Gastroesophageal sphincter (tissue), 4 donors: ENCODE measurements at regions not wholly inside any gene's neighbourhood (a gene's known extent, or its start where the extent isn't known, plus 50 kb on each side); places are given as distances from the start of the nearest gene placed in this dataset.

ENCODE experiments used
- ATAC-seq: fragments of 150-250 bp; one replicate; pipeline ENCODE4 v1.9.1; 2016; ENCODE audit warnings: mild to moderate bottlenecking, moderate library complexity
- H3K27ac ChIP-seq, 4 donors: fragments of 200-600 bp; sonication (generic) in 3 of 4; 1 replicate in 3 of 4; 2 replicates in 1 of 4; pipeline ENCODE4 v1.5.1; 2016 to 2019
- H3K27me3 ChIP-seq: fragments of 200-600 bp; sonication (generic); one replicate; pipeline ENCODE4 v1.5.1; 2019
- H3K36me3 ChIP-seq, 2 donors: fragments of 200-600 bp; sonication (generic); one replicate each; pipeline ENCODE4 v1.5.1; 2019; ENCODE audit warnings: control low read depth in 1 of 2
- H3K4me1 ChIP-seq, 3 donors: fragments of 200-600 bp; sonication (generic); 1 replicate in 2 of 3; 2 replicates in 1 of 3; pipeline ENCODE4 v1.5.1; 2016 to 2019; ENCODE audit warnings: control low read depth in 2 of 3
- H3K4me3 ChIP-seq, 2 donors: fragments of 200-600 bp; sonication (generic); one replicate each; pipeline ENCODE4 v1.5.1; 2019; ENCODE audit warnings: mild to moderate bottlenecking in 1 of 2, moderate library complexity in 1 of 2
- H3K9me3 ChIP-seq, 3 donors: fragments of 200-600 bp; sonication (generic); one replicate each; pipeline ENCODE4 v1.5.1; 2017 to 2019; ENCODE audit warnings: control low read depth in 2 of 3
- EP300 ChIP-seq: sonication (generic); formaldehyde crosslinking; IDR thresholded peaks from one replicate; pipeline ENCODE4 v1.6.1; 2017; ENCODE audit warnings: antibody characterized with exemption, mild to moderate bottlenecking
- POLR2A ChIP-seq, 2 donors: fragments of 450-650 bp; IDR thresholded peaks; one replicate each; pipeline ENCODE4 v1.6.1; 2017; ENCODE audit warnings: antibody characterized with exemption in 2 of 2, mild to moderate bottlenecking in 2 of 2, moderate library complexity in 1 of 2
- POLR2AphosphoS5 ChIP-seq: sonication (generic); formaldehyde crosslinking; IDR thresholded peaks from one replicate; pipeline ENCODE4 v1.6.1; 2017; ENCODE audit warnings: antibody characterized with exemption
- WGBS, 2 donors: methylation state at CpG; one replicate each; pipeline ENCODE4 v1.1.5; 2018; ENCODE audit warnings: low coverage in 1 of 2; 5-methylcytosine and 5-hydroxymethylcytosine counted together
- TF ChIP-seq, protein P1 (sequence below), 4 experiments: fragments of 200-600 bp in 2 of 4; fragments of 450-650 bp in 2 of 4; sonication (generic) in 1 of 4; IDR thresholded peaks; one replicate each; pipeline ENCODE4 v1.5.1; 2017 to 2019; ENCODE audit warnings: antibody characterized with exemption in 4 of 4, mild to moderate bottlenecking in 2 of 4, moderate library complexity in 2 of 4

GRCh38 chr5:145068721-145069120 is 766.4 kb downstream of the PRELID2 start:
- Histone ChIP-seq H3K27ac (no peak overlapping the region), H3K9me3 (no peaks in the 10 kb centered on the region), H3K27me3 (no peaks in the 10 kb centered on the region), H3K4me3 (no peak overlapping the region), H3K4me1 (no peaks in the 10 kb centered on the region), H3K36me3 (no peaks in the 10 kb centered on the region)
- 70 to 73% methylated on average over 3 of the region's 3 CpGs for WGBS, 2 donors
- TF ChIP-seq POLR2AphosphoS5, result no peak
- no peak for TF ChIP-seq EP300
- no peak for TF ChIP-seq POLR2A (IDR thresholded peaks at IDR 0.05)
- TF ChIP-seq, protein P1, sequence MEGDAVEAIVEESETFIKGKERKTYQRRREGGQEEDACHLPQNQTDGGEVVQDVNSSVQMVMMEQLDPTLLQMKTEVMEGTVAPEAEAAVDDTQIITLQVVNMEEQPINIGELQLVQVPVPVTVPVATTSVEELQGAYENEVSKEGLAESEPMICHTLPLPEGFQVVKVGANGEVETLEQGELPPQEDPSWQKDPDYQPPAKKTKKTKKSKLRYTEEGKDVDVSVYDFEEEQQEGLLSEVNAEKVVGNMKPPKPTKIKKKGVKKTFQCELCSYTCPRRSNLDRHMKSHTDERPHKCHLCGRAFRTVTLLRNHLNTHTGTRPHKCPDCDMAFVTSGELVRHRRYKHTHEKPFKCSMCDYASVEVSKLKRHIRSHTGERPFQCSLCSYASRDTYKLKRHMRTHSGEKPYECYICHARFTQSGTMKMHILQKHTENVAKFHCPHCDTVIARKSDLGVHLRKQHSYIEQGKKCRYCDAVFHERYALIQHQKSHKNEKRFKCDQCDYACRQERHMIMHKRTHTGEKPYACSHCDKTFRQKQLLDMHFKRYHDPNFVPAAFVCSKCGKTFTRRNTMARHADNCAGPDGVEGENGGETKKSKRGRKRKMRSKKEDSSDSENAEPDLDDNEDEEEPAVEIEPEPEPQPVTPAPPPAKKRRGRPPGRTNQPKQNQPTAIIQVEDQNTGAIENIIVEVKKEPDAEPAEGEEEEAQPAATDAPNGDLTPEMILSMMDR (IDR thresholded peaks at IDR 0.05), result no peak
- ATAC-seq, result no peak

DNA sequence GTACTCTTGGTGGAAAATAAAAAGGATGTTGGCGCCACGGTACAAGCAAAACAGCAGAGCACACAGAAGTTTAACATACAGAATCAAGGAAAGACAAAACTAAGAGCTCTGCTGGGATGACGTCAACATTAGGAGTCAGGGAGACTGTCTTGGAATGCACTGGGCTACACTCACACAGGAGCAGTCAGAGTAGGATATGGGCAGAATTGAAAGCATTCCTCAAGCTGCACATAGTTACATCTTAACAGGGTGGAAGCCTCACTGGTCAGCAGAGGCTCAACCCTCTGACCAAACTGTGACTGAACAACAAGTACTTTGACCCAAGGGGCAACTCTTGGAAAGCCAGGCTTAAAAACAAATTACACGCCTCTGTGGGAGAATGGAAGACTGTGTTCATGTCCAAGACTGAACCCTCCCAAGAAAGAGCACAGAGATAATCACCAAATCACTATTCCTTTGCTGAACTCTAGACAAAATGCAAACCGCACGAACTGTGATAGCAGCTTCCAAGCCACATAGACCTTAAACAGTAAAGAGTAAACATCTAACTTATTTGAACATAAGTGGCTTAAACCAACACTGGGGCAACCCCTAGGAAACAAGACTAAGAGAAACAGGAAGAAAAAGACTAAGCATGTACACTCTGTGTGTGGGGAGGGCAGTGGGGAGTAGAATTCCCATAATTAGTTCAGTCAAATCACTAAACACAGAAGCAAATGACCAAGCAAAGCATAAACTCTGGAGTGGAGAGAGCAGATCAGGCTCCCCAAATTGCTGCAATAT is 772.7 kb downstream of the PRELID2 start:
- Histone ChIP-seq H3K27me3 (no peaks in the 10 kb centered on the region), H3K36me3 (no peaks in the 10 kb centered on the region), H3K4me1 (no peaks in the 10 kb centered on the region), H3K9me3 (no peaks in the 10 kb centered on the region), H3K4me3 (no peak overlapping the region), H3K27ac (no peak overlapping the region)
- 55 to 80% methylated on average over 6 of the region's 6 CpGs for WGBS, 2 donors
- no peak for ATAC-seq
- TF ChIP-seq POLR2A (IDR thresholded peaks at IDR 0.05) (no peak), EP300 (no peak), POLR2AphosphoS5 (no peak)
- TF ChIP-seq, protein P1 (IDR thresholded peaks at IDR 0.05), result no peak

- no peak for ATAC-seq
- Histone ChIP-seq H3K9me3 (no peaks in the 10 kb centered on the region), H3K4me3 (no peak overlapping the region), H3K4me1 (no peaks in the 10 kb centered on the region), H3K36me3 (no peaks in the 10 kb centered on the region), H3K27me3 (no peaks in the 10 kb centered on the region), H3K27ac (no peak overlapping the region)
- WGBS, 2 donors, result 61 to 66% methylated on average over 5 of the region's 5 CpGs
- TF ChIP-seq, protein P1 (IDR thresholded peaks at IDR 0.05), result no peak
- TF ChIP-seq POLR2A (IDR thresholded peaks at IDR 0.05), result no peak
- no peak for TF ChIP-seq EP300
- no peak for TF ChIP-seq POLR2AphosphoS5
Measured at GRCh38 chr5:145056800-145057199, 778.3 kb downstream of the PRELID2 start.

- Histone ChIP-seq H3K4me1 (no peaks in the 10 kb centered on the region), H3K4me3 (no peak overlapping the region), H3K27ac (no peak overlapping the region), H3K9me3 (no peaks in the 10 kb centered on the region), H3K36me3 (no peaks in the 10 kb centered on the region), H3K27me3 (no peaks in the 10 kb centered on the region)
- WGBS, 2 donors, result 73% methylated on average over 1 of the region's 1 CpG; no CpG with 5 or more reads in 1 of the 2 donors
- no peak for TF ChIP-seq EP300
- no peak for TF ChIP-seq POLR2A (IDR thresholded peaks at IDR 0.05)
- TF ChIP-seq, protein P1 (IDR thresholded peaks at IDR 0.05), result no peak
- TF ChIP-seq POLR2AphosphoS5, result no peak
- ATAC-seq, result no peak
Measured at GRCh38 chr5:145050181-145050580, 785.0 kb downstream of the PRELID2 start.

DNA sequence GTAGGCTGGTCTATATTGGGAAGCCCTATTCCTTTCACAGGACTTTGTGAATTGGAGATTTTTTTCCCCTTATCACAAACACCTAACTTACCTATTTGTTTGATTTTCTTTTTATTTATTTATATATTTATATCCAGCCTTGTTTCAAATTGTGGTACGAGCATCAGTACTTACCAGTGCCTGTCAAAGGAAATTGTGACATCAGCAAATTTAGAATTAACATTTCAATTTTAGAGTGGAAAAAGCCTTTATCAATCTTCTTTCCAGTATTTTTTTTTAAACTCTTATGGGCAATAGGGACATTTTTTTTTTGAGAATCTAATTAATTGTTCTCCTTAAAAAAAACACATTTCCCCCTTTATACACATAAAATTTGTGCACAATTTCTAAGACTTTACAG is 790.2 kb downstream of the PRELID2 start:
- H3K9me3 ChIP-seq, result peaks cover 0 to 4% (median 0%) of the 10 kb centered on the region in 3 donors
- no peak overlapping the region for H3K4me3 ChIP-seq
- no peaks in the 10 kb centered on the region for H3K36me3 ChIP-seq
- no peaks in the 10 kb centered on the region for H3K4me1 ChIP-seq
- H3K27me3 ChIP-seq, result no peaks in the 10 kb centered on the region
- no peak overlapping the region for H3K27ac ChIP-seq
- no peak for ATAC-seq
- TF ChIP-seq, protein P1 (IDR thresholded peaks at IDR 0.05), result no peak
- no peak for TF ChIP-seq POLR2AphosphoS5
- TF ChIP-seq POLR2A (IDR thresholded peaks at IDR 0.05), result no peak
- TF ChIP-seq EP300, result no peak
- 33 to 65% methylated on average over 1 of the region's 1 CpG for WGBS, 2 donors
